HepG2 (cell line): ENCODE measurements at regions not wholly inside any gene's neighbourhood (a gene's known extent, or its start where the extent isn't known, plus 50 kb on each side); places are given as distances from the start of the nearest gene placed in this dataset.
A peak's percentile ranks its signal among the peaks of the same experiment; 100 is the strongest.

Experiments used
- ATF2 ChIP-seq: sonication (generic); formaldehyde crosslinking; IDR thresholded peaks from 2 replicates; pipeline ENCODE4 v1.4.0; 2020; ENCODE audit warnings: missing genetic modification reagents
- CENPBD1 ChIP-seq: sonication (generic); formaldehyde crosslinking; IDR thresholded peaks from 2 replicates; pipeline ENCODE4 v1.8.0; 2022; ENCODE audit warnings: missing genetic modification reagents, low read depth, mild to moderate bottlenecking, borderline replicate concordance
- CREBL2 ChIP-seq: sonication (generic); formaldehyde crosslinking; IDR thresholded peaks from 2 replicates; pipeline ENCODE4 v1.8.1; 2023; ENCODE audit warnings: missing genetic modification reagents, mild to moderate bottlenecking, borderline replicate concordance
- ERF ChIP-seq: IDR thresholded peaks from 2 replicates; pipeline ENCODE4 v1.6.1; 2018; ENCODE audit warnings: missing biosample characterization, missing genetic modification reagents
- FOXA3 ChIP-seq: IDR thresholded peaks from 2 replicates; pipeline ENCODE4 v1.6.1; 2016; ENCODE audit warnings: missing genetic modification reagents, missing compliant biosample characterization
- HINFP ChIP-seq: sonication (generic); formaldehyde crosslinking; IDR thresholded peaks from 2 replicates; pipeline ENCODE4 v1.4.0; 2020; ENCODE audit warnings: low read depth, mild to moderate bottlenecking, missing genetic modification reagents
- HOXA7 ChIP-seq: sonication (generic); formaldehyde crosslinking; IDR thresholded peaks from 2 replicates; pipeline ENCODE4 v1.8.1; 2022; ENCODE audit warnings: mild to moderate bottlenecking, missing genetic modification reagents, moderate library complexity
- MEIS1 ChIP-seq: sonication (generic); formaldehyde crosslinking; IDR thresholded peaks from 2 replicates; pipeline ENCODE4 v1.9.0; 2021; ENCODE audit warnings: mild to moderate bottlenecking, missing genetic modification reagents, moderate library complexity, borderline replicate concordance
- MTF1 ChIP-seq: sonication (generic); formaldehyde crosslinking; IDR thresholded peaks from 2 replicates; pipeline ENCODE4 v1.5.0; 2020; ENCODE audit warnings: missing genetic modification reagents
- MYNN ChIP-seq: sonication (generic); formaldehyde crosslinking; IDR thresholded peaks from 2 replicates; pipeline ENCODE4 v1.4.0; 2020; ENCODE audit warnings: mild to moderate bottlenecking, low read depth, missing genetic modification reagents
- PCBP1 ChIP-seq: fragments of 200-400 bp; formaldehyde crosslinking; IDR thresholded peaks from 2 replicates; pipeline ENCODE4 v1.6.1; 2017; ENCODE audit warnings: mild to moderate bottlenecking, low read depth, low read length, borderline replicate concordance
- ZBTB10 ChIP-seq: sonication (generic); formaldehyde crosslinking; IDR thresholded peaks from 2 replicates; pipeline ENCODE4 v1.4.0; 2020; ENCODE audit warnings: missing genetic modification reagents, borderline replicate concordance
- ZBTB3 ChIP-seq: sonication (generic); formaldehyde crosslinking; IDR thresholded peaks from 2 replicates; pipeline ENCODE4 v1.4.0; 2020; ENCODE audit warnings: low read depth, mild to moderate bottlenecking, moderate library complexity, missing genetic modification reagents, borderline replicate concordance
- ZGPAT ChIP-seq: IDR thresholded peaks from 2 replicates; pipeline ENCODE4 v1.6.1; 2016; ENCODE audit warnings: mild to moderate bottlenecking
- ZNF329 ChIP-seq: sonication (generic); formaldehyde crosslinking; IDR thresholded peaks from 2 replicates; pipeline ENCODE4 v1.9.0; 2021; ENCODE audit warnings: low read depth, mild to moderate bottlenecking, missing genetic modification reagents
- ZNF563 ChIP-seq: sonication (generic); formaldehyde crosslinking; IDR thresholded peaks from 2 replicates; pipeline ENCODE4 v1.8.0; 2022; ENCODE audit warnings: mild to moderate bottlenecking, moderate library complexity, missing genetic modification reagents
- ZSCAN31 ChIP-seq: sonication (generic); formaldehyde crosslinking; IDR thresholded peaks from 2 replicates; pipeline ENCODE4 v1.5.0; 2020; ENCODE audit warnings: low read depth, mild to moderate bottlenecking, missing genetic modification reagents

GRCh38 chr6:13873288-13874190 is 51.2 kb upstream of the RNF182 start (continued):
- TF ChIP-seq HINFP (CRISPR knock-in tag): peak; percentile 92
- TF ChIP-seq MEIS1 (CRISPR knock-in tag): peak; percentile 79; the same call in 1 of the 2 replicates
- TF ChIP-seq ZSCAN31 (CRISPR knock-in tag): peak; percentile 96
- TF ChIP-seq CENPBD1 (CRISPR knock-in tag): no peak
- peak; percentile 96 for TF ChIP-seq ERF (CRISPR knock-in tag)
- peak; percentile 84 for TF ChIP-seq ZGPAT (CRISPR knock-in tag)
- TF ChIP-seq ZBTB3 (CRISPR knock-in tag): 0 out of 2 replicates have a peak, but pooled peaks have one; percentile 56
- peak; percentile 71; the same call in 1 of the 2 replicates for TF ChIP-seq ATF2 (CRISPR knock-in tag)
- 0 out of 2 replicates have a peak, but pooled peaks have one; percentile 76 for TF ChIP-seq HOXA7 (CRISPR knock-in tag)
- peak; percentile 95 for TF ChIP-seq MTF1 (CRISPR knock-in tag)
- peak; percentile 52 for TF ChIP-seq FOXA3 (CRISPR knock-in tag)
- no peak; the same call in 1 of the 2 replicates for TF ChIP-seq CREBL2 (CRISPR knock-in tag)
- TF ChIP-seq ZBTB10 (CRISPR knock-in tag): no peak; the same call in 1 of the 2 replicates
- TF ChIP-seq PCBP1: no peak
- TF ChIP-seq ZNF329 (CRISPR knock-in tag): peak; percentile 86; the same call in 1 of the 2 replicates
- TF ChIP-seq ZNF563 (CRISPR knock-in tag): peak; percentile 97; the same call in 1 of the 2 replicates
- TF ChIP-seq MYNN (CRISPR knock-in tag): no peak
